ENCODE measurements at regions not wholly inside any gene's neighbourhood (a gene's known extent, or its start where the extent isn't known, plus 50 kb on each side); places are given as distances from the start of the nearest gene placed in this dataset.
"Not testable (repeated sequence)": the region's sequence is repeated elsewhere in the genome, so short reads cannot be mapped to it uniquely, and the experiment has no call there.

DNA sequence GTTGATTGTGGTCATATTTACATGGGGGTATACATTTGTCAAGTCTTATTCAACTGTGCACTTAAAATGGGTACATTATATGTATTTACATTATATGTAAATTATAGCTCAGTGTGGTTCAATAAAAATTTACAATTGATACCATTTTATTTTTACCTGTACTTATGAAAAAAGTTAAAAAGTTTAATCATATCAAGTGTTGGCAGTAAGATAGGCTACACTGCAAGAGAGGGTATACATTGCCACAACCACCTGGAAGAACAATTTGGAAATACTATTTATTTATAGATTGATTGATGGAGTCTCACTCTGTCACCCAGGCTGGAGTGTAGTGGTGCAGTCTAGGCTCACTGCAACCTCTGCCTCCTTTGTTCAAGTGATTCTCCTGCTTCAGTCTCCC is 453.3 kb downstream of the XYLT1 start:
- DNase-seq, result no peak

GRCh38 chr16:17018585-17018939 is 452.2 kb downstream of the XYLT1 start:
- DNase-seq, result no peak

GRCh38 chr16:17019366-17019765 is 451.4 kb downstream of the XYLT1 start:
- no peak for DNase-seq

DNA sequence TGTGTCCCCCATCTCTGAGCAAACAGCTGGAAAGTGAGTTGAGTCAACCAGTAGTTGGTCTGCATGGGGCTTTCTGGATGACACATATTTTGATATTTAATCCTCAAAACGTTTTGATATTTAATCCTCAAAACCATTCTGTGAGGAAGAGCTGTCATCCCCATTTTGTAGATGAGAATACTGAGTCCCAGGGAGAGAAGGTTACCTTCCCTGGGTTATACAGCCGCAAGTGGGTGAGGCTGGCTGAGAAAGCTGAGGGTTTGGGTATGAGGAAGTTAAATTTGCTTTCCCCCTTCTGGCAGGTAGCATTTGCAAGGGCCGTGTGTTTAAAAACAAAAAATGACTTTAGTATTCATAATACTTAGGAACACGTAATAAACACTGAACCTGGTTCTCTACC is 447.2 kb downstream of the XYLT1 start:
- DNase-seq, result no peak

DNA sequence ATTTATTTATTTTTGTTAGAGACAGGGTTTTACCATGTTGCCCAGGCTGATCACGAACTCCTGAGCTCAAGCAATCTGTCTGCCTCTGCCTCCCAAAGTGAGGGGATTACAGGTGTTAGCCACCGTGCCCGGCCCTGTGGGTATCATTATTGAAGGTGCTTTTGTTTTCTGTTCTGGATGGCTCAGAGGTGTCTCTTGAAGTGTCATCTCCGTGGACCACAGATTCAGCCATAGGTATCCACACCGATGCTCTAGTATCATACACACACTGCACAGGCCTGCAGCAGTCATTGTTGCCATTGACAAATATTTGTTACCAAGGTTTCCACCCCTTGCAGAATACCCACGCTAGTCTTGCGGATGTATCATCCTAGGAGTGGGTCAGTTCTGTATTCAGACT is 446.2 kb downstream of the XYLT1 start:
- no peak for DNase-seq

DNA sequence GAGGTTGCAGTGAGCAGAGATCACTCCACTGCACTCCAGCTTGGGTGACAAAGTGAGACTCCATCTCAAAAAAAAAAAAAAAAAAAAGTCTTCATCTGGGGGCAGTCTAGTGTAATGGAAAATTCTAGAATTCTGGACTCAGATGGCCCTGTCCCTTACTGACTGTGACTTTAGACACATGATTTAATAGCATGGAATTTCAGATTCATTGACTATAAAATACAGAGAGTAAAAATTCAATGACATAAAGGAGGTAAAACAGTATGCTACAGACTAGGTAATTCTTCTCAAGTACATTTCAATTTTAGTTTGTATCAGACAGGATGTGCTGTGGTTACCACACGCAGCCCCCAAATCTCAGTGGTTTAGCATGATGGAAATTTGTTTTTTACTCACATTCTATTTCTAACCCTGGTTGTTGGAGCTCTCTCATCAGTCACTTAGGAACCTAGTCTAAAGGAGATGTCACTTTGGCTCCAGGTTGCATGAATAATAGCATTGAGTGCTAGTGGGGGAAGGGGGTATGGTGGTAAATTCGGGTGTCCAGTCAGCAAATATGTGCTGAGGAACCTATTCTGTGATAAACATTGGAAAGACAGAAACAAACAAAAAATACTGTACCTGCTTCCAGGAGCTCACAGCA is 444.0 kb downstream of the XYLT1 start:
- DNase-seq, result peak; percentile 39

DNA sequence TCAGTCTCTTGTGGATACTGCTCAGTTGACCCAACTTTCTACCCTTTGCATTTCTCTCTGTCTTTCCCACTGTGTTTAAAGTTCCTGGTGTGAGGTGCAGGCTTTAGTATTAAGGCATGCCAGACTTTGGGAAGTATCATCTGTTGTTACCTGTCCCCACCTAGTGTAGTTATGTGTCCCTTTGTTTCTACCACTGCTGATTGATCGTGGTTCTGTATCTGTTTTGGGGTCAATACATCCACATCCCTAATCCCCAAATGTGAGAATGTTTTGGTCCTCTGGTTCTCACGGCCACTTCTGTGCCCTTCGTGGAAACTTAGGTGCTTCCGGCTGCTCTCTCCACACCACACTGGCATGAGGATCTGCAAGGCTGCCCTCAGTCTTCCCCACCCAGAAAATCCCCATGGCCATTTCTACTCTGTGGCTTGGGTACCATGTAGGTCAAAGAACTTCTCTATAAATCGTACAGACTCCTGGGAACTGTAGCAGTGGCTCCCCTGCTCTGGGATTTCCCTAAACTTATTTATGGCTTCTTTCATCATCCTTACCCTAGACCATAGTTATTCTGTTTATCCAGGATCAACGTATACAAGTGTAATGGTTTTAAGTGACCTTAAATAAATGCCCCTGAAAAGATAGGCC is 443.2 kb downstream of the XYLT1 start:
- no peak for DNase-seq

GRCh38 chr16:17029602-17030350 is 441.0 kb downstream of the XYLT1 start:
- DNase-seq, result no peak

DNA sequence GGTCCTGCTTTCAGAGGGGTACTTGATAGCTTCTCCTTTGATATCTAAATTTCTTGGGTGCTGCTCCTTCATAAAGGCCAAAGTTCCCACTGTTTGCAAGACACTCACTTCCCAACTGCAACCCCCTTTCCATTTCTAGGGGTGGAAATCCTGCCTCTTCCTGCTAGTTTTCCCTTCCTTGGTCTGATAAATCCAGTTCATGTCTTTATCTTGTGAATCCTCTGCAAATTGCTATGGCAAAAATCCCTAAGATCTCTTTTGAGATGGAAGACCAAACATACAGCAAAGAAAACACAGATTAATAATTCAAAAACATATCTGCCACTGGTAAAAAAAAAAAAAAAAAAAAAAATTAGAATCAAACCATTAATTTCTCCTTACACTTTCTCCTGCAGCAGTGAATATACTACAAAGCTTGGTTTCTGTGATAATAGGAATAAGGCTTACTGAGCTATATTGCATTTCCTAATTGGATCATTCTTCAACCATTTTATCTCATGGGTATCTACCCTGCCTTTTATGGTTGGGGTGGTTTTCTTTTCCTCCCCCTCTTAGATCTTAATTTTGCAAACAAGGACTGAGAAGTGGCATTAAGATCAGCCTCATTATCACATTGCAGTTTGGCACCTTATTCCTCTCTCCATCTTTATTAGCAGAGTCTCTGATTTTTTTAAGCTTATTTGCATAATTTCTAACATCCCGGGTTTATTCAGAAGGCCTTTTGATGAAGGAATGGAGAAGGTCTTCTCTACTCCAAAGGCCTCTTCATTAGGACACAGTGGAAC is 439.1 kb downstream of the XYLT1 start:
- no peak for DNase-seq

- no peak for DNase-seq
Observed at GRCh38 chr16:17032332-17032731, 438.4 kb downstream of the XYLT1 start.

DNA sequence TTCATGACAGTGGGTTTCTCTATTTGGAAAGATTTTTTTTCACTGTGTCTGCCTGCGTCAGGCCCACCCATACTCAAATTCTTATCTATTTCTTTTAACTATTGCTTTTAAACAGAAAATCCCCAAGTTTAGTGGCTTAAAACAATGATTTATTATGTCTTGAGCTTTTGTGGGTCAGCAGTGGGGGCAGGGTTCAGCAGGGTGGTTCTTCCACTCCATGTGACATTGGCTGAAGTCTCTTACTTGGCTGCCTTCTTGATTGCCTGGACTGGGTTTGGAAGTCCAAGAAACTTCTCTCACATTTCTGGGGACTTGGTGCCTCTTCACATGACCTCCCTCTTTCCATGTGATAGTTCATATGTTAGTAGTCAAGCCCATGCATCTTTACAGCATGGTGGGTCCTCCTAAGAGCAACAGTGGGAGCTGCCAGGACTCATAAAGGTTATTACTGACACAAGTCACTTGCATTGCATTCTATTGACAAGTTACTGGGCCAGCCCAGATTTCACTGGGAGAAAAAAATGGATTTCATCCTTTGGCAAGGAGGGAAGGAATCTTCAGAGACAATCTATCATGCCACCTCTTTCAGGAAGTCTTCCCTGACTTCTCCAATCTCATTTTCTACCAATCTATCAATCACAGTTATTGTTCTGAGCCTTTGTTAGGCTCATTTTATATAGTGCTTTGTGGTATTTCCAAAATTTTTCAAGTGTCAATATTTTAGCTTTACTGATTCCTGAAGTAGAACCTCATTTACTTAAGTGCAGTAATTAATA is 436.1 kb downstream of the XYLT1 start:
- DNase-seq, result no peak

- no peak for DNase-seq
Observed at GRCh38 chr16:17037499-17037898, 433.3 kb downstream of the XYLT1 start.

GRCh38 chr16:17038415-17038814 is 432.3 kb downstream of the XYLT1 start:
- DNase-seq, result no peak

DNA sequence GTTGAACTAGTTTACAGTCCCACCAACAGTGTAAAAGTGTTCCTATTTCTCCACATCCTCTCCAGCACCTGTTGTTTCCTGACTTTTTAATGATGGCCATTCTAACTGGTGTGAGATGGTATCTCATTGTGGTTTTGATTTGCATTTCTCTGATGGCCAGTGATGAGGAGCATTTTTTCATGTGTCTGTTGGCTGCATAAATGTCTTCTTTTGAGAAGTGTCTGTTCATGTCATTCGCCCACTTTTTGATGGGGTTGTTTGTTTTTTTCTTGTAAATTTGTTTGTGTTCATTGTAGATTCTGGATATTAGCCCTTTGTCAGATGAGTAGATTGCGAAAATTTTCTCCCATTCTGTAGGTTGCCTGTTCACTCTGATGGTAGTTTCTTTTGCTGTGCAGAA is 421.7 kb downstream of the XYLT1 start:
- not testable (repeated sequence) for DNase-seq

GRCh38 chr16:17050468-17050867 is 420.3 kb downstream of the XYLT1 start:
- DNase-seq, result no peak
